ENCODE measurements at regions not wholly inside any gene's neighbourhood (a gene's known extent, or its start where the extent isn't known, plus 50 kb on each side); places are given as distances from the start of the nearest gene placed in this dataset.

GRCh38 chr1:67616394-67616985 lies 68.5 kb upstream of the GADD45A start:
- DNase-seq (ENCODE audit: low read depth): no peak

GRCh38 chr1:67618285-67619018 lies 66.5 kb upstream of the GADD45A start:
- DNase-seq (ENCODE audit: low read depth): peak; percentile 94

DNA sequence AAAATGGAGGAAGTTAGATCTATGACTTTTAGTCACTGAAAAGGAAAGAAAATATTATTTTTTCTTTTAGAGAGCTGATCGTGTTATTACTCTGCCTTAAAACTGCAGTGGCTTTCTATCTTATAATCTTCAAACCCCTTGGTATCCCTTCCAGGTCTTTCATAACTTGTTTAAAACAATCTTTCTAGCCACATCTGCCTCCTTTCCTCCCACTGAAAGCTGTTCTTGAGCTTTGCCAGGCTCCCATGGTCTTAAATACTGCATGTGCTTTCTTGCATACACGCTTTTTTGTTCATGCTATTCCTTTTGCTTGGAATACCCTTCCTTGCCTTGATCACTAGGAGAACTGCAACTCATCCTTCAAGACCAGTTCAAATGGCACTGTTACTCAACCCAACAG lies 65.9 kb upstream of the GADD45A start:
- no peak for DNase-seq (ENCODE audit: low read depth)

DNA sequence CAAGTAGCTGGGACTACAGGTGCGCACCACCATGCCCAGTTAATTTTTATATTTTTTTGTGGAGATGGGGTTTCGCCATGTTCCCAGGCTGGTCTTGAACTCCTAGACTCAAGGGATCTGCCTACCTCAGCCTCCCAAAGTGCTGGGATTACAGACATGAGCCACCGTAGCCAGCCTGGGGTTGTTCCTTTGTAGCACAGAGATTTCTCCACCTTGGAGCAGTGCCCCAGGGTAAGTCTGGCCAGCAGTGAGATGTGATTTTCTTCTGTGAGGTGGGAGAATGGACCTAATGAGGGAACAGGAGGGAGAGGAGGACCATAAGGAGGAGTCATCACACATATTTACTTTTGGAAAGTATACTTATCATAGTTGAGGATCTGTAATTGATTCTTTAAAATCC lies 61.1 kb upstream of the GADD45A start:
- DNase-seq (ENCODE audit: low read depth): no peak

DNA sequence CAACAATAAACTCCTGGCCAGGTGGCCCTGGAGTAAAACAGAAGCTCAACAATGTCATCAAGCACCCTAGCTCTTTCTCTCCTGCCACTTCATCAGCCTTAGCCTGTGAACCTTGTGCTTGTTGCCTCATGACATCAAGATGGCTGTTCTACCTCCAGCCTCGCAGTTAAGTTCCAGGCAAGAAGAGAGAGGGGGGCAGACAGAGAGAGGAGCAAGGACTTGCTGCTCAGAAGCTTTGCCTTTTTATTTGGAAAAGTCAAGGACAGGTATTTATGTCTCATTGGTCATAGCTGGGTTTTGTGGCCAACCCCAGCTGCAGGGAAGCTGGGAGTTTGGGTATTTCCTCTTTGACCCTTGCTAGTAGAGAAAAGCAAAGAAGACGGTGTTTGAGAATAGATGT lies 60.3 kb upstream of the GADD45A start:
- no peak for DNase-seq (ENCODE audit: low read depth)

DNA sequence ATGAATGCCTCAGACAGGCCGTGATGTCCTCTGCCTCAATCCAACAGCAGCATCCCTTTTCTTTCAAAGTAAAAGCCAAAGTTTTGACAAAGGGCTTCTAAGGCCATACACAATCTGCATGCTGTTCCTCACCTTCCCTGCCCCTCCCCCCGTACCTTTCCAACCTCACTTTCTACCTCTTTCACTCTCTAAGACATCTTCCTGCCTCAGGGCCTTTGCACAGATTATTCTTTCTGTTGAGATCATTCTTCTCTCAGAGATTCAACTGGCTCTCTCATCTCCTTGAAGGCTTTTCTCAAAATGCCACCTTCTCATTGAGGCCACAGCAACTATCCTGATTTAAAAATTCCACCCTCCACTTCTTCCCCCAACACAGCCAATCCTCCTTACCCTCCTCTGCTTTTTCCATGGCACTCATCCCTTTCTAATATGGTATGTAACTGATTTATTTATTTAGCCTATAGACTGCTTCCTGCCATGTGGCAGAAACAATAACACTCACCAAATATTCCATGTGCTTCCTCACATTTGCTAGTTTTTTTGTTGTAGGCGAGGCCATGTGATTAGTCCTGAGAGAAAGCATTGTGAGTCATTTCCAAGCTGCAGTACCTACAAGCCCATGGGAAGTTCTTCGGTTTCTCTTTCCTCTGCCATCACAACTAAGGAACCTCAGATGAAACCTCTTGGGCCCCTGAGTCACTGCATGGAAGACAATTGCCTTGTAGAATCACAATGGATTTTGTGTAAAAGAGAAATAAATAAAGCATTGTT lies 58.7 kb upstream of the GADD45A start:
- peak; percentile 43 for DNase-seq (ENCODE audit: low read depth)

- no peak for DNase-seq (ENCODE audit: low read depth)
Measured at GRCh38 chr1:67626861-67627235, 58.2 kb upstream of the GADD45A start.

DNA sequence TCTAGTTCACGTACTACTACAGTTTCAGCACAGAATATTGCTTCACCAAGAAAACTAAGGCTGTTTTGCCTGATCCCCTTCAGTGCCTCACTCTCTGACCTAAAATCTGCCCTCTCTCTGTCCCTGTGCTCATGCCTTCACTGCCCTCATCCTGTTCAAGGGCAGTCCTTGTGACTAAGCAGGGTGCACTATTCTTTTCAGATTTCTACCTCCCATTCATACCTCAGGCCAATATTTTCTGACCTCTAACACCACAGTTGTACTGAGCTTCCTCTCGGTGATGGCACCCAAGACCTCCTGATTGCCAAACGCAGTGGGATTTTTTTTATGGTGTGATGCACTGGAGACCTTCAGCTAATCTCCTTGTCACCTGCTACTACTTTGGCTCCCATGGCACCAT lies 57.7 kb upstream of the GADD45A start:
- DNase-seq (ENCODE audit: low read depth): no peak

GRCh38 chr1:67627906-67628305 lies 57.1 kb upstream of the GADD45A start:
- DNase-seq (ENCODE audit: low read depth): no peak

DNA sequence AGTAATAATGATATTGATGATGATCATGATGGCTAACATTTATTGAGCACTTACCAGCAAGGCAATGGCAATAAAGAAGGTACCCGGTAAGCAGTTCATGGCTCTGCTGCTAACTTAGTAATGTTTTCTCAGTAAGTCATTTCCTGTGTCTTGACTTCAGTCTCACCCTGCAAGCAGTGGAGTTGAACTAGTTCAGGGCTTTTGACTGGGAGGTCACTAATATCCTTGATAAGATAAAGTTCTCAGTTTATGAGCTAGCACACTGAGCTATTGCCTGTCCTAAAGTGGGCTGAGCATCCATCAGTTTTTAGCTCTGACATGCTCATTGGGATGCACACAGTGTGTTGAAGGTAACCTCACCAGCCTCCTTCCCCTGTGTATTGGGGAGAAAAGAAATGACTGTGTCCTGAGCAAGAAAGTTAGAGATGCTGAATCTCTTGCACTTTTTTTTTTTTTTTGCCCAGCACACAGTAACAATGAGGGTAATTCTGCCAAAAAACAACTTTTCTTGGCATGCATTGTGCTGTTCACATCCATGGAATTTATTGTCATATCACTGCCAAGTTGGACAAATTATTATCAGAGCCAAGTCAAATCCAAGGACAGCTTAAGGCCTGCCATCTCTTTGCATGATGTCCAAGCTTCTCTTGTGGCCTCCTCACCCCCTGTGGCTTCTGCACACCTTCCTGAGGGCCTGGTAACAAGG lies 55.5 kb upstream of the GADD45A start:
- DNase-seq (ENCODE audit: low read depth): peak; percentile 76

GRCh38 chr1:67630438-67631045 lies 54.5 kb upstream of the GADD45A start:
- DNase-seq (ENCODE audit: low read depth): no peak

- DNase-seq (ENCODE audit: low read depth): no peak
Measured at GRCh38 chr1:67632356-67632755, 52.6 kb upstream of the GADD45A start.

DNA sequence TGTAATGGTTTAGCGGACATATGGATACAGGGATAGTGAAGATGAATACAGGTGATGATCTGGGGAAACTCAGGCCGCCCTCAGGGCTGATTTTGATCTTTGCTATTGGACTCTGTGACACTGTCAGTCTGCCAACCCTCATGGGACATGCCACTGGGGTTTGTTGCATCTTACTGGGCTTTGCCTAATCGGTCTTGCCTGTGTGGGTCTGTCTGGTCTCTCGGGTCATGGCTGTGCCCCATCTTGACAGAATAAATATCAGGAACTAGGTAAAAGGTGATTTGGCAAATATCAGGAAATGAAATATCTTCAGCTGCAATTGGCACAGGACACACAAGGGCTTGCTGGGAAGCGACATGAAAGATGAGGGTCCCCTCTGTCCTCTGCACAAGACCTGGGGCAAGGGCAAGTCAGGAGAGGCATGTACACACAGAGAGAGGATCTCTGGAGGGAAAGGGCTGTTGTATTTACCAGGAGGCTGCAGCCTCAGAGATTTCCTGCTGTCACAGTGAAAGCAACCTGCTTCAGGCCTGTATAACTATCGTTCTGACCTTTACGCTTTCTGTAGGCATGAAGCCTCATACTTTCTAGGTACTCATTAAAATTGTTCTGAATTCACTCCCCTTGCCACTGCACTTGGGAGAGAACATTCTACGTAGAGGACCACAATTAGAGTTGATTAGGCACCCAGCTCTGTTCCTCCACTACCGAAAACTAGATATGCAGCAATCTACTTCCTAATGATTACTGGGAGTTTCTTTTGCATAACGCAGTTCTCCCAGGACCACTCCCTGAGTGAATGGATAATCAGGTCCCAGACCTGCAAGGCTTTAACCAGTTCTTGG lies 52.0 kb upstream of the GADD45A start:
- DNase-seq (ENCODE audit: low read depth): no peak

- DNase-seq (ENCODE audit: low read depth): no peak
Measured at GRCh38 chr1:67634396-67634935, 50.5 kb upstream of the GADD45A start.

DNA sequence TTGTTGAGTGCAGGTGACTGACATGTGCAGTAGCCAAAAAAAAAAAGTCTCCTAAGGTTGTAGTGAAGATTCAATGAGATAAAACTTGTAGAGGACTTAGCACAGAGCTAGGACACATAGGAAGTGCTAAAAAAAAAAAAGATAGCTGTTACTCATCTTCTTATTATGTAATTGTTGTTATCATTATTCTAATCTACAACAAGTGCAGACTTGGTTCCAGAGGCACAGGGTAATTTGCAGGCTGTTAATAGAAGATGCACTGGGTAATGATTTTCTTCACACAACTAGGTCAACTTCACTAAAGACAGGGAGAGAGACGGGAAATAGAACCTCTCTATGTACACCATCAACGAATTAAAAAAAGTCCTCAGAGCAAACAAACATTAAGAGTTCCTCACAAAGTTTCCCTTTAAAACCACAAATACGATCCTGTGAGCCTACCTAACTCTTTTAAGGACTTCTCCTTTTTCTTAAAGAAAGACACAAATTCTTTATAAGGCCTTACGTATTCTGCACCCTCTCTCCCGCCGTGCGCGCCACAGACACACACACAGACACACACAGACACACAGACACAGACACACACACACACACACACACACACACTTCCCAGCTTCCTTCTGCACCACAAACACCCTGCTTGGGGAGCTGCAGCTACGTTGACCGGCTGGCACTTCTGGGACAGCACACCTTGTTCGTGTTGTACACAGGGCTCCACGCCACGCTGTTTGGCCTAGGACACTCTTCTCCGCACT lies 49.8 kb upstream of the GADD45A start:
- DNase-seq (ENCODE audit: low read depth): no peak
